Dendritic cell treated with granulocyte-macrophage colony-stimulating factor and Interleukin-4, amounts not matched to agents 40 ng/mL and 50 ng/mL, for 4 days (primary cell): ENCODE measurements at regions not wholly inside any gene's neighbourhood (a gene's known extent, or its start where the extent isn't known, plus 50 kb on each side); places are given as distances from the start of the nearest gene placed in this dataset.
"Not testable (repeated sequence)": the region's sequence is repeated elsewhere in the genome, so short reads cannot be mapped to it uniquely, and the experiment has no call there.

Experiments
- H3K27ac Mint-ChIP-seq: one replicate; pipeline ENCODE4 v1.8.0; 2022; ENCODE audit warnings: mild to moderate bottlenecking, mixed read lengths
- H3K27me3 Mint-ChIP-seq: one replicate; pipeline ENCODE4 v1.8.0; 2022; ENCODE audit warnings: mild to moderate bottlenecking, mixed read lengths
- H3K36me3 Mint-ChIP-seq: one replicate; pipeline ENCODE4 v1.8.0; 2022; ENCODE audit warnings: low read depth, mixed read lengths
- H3K4me1 Mint-ChIP-seq: one replicate; pipeline ENCODE4 v1.8.0; 2022; ENCODE audit warnings: low read depth, mixed read lengths
- H3K4me3 Mint-ChIP-seq: one replicate; pipeline ENCODE4 v1.8.0; 2022; ENCODE audit warnings: mild to moderate bottlenecking, moderate library complexity, mixed read lengths
- H3K9me3 Mint-ChIP-seq: one replicate; pipeline ENCODE4 v1.8.0; 2022; ENCODE audit warnings: mixed read lengths
- intact Hi-C: fragments of 100-400 bp; cut with micrococcal nuclease; formaldehyde crosslinking; loops from one replicate; pipeline ENCODE4 v1.15.0; 2022

GRCh38 chr5:174895360-174895759 lies 171.0 kb downstream of the MSX2 start:
- Mint-ChIP-seq H3K27me3 (no peaks in the 10 kb centered on the region), H3K27ac (no peak overlapping the region), H3K36me3 (no peaks in the 10 kb centered on the region), H3K4me3 (no peak overlapping the region), H3K9me3 (peaks cover 13% of the 10 kb centered on the region), H3K4me1 (peaks cover 3% of the 10 kb centered on the region)
- intact Hi-C loops, result no loop called here

- H3K27ac Mint-ChIP-seq, result no peak overlapping the region
- H3K36me3 Mint-ChIP-seq, result no peaks in the 10 kb centered on the region
- H3K4me3 Mint-ChIP-seq, result no peak overlapping the region
- H3K27me3 Mint-ChIP-seq, result no peaks in the 10 kb centered on the region
- H3K4me1 Mint-ChIP-seq, result no peaks in the 10 kb centered on the region
- peaks cover 13% of the 10 kb centered on the region for H3K9me3 Mint-ChIP-seq
- intact Hi-C loops, result no loop called here
These were observed 168.4 kb downstream of the MSX2 start for GRCh38 chr5:174892742-174893141.

- intact Hi-C loops, H3K4me1 Mint-ChIP-seq, H3K36me3 Mint-ChIP-seq: not testable (repeated sequence)
These were observed 156.2 kb downstream of the MSX2 start for GRCh38 chr5:174880412-174881200.

GRCh38 chr5:174877987-174878386 lies 153.6 kb downstream of the MSX2 start:
- H3K4me1 Mint-ChIP-seq, result no peaks in the 10 kb centered on the region
- intact Hi-C loops, result no loop called here
- H3K27me3 Mint-ChIP-seq, result peaks cover 2% of the 10 kb centered on the region
- no peak overlapping the region for H3K4me3 Mint-ChIP-seq
- peaks cover 16% of the 10 kb centered on the region for H3K9me3 Mint-ChIP-seq
- no peaks in the 10 kb centered on the region for H3K36me3 Mint-ChIP-seq
- no peak overlapping the region for H3K27ac Mint-ChIP-seq

More at GRCh38 chr5:174880412-174881200, 156.2 kb downstream of the MSX2 start:
- not testable (repeated sequence) for H3K4me3 Mint-ChIP-seq, H3K27ac Mint-ChIP-seq, H3K27me3 Mint-ChIP-seq
- peaks cover 26% of the 10 kb centered on the region for H3K9me3 Mint-ChIP-seq

DNA sequence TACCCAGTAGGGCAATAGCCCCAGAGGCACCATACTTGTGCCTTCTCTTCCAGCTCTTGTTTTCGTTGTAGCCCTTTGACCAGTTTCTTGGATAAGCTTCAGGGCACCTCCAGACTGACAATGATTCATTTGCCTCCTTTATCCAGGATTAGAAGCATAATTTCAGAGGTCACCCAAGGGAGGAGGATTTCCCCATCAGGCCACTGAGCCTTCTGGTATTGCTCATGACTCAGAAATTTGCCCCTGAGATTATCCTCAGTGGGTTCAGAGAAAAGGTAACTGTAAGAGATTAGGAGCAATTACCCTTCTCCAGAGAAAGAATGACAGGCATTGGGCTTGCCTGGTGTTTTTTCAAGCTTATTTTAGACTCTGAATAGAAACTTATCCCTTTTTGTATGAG lies 147.9 kb downstream of the MSX2 start:
- Mint-ChIP-seq H3K9me3 (no peaks in the 10 kb centered on the region), H3K27me3 (peaks cover 3% of the 10 kb centered on the region), H3K27ac (no peak overlapping the region), H3K4me3 (no peak overlapping the region), H3K36me3 (no peaks in the 10 kb centered on the region), H3K4me1 (no peaks in the 10 kb centered on the region)
- intact Hi-C loops, result no loop called here

GRCh38 chr5:174852143-174852542 lies 127.8 kb downstream of the MSX2 start:
- no peak overlapping the region for H3K27ac Mint-ChIP-seq
- no peaks in the 10 kb centered on the region for H3K27me3 Mint-ChIP-seq
- no peaks in the 10 kb centered on the region for H3K36me3 Mint-ChIP-seq
- no peaks in the 10 kb centered on the region for H3K9me3 Mint-ChIP-seq
- intact Hi-C loops, result no loop called here
- H3K4me3 Mint-ChIP-seq, result no peak overlapping the region
- no peaks in the 10 kb centered on the region for H3K4me1 Mint-ChIP-seq

DNA sequence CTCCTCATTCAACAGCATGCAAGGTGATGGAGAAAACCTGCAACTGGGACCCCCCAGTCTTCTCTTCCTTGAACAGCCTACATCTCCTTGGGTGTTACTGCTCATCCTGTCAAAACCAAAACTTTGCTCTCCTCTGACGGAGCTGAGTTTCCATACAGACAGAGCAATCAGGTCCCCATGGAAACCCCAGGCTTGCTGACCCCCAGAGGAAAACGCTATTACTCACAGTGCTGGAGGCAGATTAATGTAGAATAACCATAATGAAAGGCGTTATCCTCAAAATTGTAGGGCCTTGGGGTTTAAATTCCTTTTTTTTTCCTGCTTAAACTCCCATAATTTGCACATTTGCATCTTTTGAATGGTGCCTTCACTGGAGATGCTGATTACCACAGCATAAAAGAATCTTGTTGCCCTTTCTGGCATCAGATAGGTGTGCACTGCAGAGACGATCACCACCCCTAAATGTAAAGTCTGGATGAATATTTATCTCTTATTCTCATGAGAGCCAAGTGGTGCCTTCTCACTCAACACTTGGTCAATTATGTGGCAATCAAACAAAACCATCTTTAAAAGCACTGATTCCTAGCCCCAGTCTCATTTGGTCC lies 126.3 kb downstream of the MSX2 start:
- Mint-ChIP-seq H3K36me3 (no peaks in the 10 kb centered on the region), H3K4me3 (no peak overlapping the region), H3K4me1 (no peaks in the 10 kb centered on the region), H3K9me3 (no peaks in the 10 kb centered on the region), H3K27ac (no peak overlapping the region), H3K27me3 (no peaks in the 10 kb centered on the region)
- intact Hi-C loops, result no loop called here

GRCh38 chr5:174849426-174849825 lies 125.0 kb downstream of the MSX2 start:
- Mint-ChIP-seq H3K9me3 (no peaks in the 10 kb centered on the region), H3K36me3 (no peaks in the 10 kb centered on the region), H3K27me3 (no peaks in the 10 kb centered on the region), H3K4me1 (no peaks in the 10 kb centered on the region), H3K27ac (no peak overlapping the region), H3K4me3 (no peak overlapping the region)
- intact Hi-C loops, result no loop called here

DNA sequence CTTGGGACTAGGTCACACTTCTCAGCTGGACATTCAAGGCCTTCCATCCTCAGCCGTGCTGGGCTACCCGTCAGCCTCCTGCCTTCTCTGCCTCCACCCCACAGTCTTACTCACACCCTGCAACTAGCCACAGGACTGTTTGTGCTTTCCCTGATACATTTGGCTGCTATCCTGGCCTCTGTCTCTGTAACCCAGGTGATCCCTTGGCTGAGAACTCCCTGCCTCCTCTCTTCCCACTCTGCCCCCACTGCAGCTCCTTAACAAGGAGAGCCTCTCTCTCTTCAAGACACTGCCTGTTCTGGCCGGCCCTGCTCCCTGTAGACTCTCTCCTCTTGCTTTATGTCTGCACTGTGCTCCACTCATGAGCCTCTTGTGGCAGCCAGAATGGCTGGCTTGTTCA lies 120.6 kb downstream of the MSX2 start:
- H3K27ac Mint-ChIP-seq, result no peak overlapping the region
- H3K36me3 Mint-ChIP-seq, result no peaks in the 10 kb centered on the region
- intact Hi-C loops, result no loop called here
- no peaks in the 10 kb centered on the region for H3K27me3 Mint-ChIP-seq
- H3K4me1 Mint-ChIP-seq, result no peaks in the 10 kb centered on the region
- no peak overlapping the region for H3K4me3 Mint-ChIP-seq
- no peaks in the 10 kb centered on the region for H3K9me3 Mint-ChIP-seq

- Mint-ChIP-seq H3K4me1 (no peaks in the 10 kb centered on the region), H3K27me3 (peaks cover 2% of the 10 kb centered on the region), H3K27ac (no peak overlapping the region), H3K36me3 (no peaks in the 10 kb centered on the region), H3K4me3 (no peak overlapping the region), H3K9me3 (no peaks in the 10 kb centered on the region)
- intact Hi-C loops, result no loop called here
These were observed 119.2 kb downstream of the MSX2 start for GRCh38 chr5:174843263-174844250.

DNA sequence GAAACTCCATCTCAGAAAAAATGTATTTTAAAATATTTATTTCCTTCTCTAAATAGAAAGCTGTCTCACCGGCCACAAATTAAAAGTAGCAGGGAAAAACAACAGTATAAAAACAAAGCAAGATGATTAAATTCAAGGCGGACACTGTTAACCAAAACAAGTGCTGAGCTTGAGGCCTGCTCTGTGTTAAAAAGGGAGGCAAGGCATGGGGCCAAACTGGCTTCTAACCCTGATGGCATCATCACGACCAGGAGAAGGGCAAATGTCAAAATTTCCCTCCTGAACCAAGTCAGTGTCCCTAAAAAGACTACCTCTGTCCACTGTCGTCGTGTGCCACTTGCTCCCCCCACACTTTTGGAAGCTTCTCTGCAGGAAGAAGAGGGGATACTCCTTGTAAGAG lies 116.1 kb downstream of the MSX2 start:
- intact Hi-C loops, result no loop called here
- Mint-ChIP-seq H3K4me3 (no peak overlapping the region), H3K4me1 (no peaks in the 10 kb centered on the region), H3K27me3 (peaks cover 5% of the 10 kb centered on the region), H3K27ac (no peak overlapping the region), H3K36me3 (no peaks in the 10 kb centered on the region), H3K9me3 (no peaks in the 10 kb centered on the region)

DNA sequence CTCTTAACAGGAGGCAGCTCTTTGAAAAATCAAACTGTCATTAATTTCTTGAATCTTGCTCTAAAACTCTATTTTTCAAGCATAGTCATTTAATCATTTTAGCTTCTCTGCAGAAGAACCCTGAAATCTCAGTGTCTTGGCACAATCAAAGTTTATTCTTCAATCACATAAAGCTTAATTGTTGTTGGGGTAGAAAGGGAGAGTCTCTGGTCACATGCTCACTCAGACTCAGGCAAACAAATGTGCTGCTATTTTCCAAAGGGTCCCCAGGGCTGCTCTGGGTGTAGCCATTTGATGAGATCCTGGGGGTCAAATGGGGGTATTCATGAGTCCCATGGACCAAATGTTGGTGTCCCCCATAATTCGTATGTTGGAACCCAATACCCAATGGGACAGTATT lies 114.8 kb downstream of the MSX2 start:
- no peak overlapping the region for H3K4me3 Mint-ChIP-seq
- intact Hi-C loops, result no loop called here
- no peaks in the 10 kb centered on the region for H3K4me1 Mint-ChIP-seq
- H3K27me3 Mint-ChIP-seq, result peaks cover 5% of the 10 kb centered on the region
- H3K27ac Mint-ChIP-seq, result no peak overlapping the region
- H3K36me3 Mint-ChIP-seq, result no peaks in the 10 kb centered on the region
- no peaks in the 10 kb centered on the region for H3K9me3 Mint-ChIP-seq

GRCh38 chr5:174837919-174838902 lies 113.8 kb downstream of the MSX2 start:
- intact Hi-C loops, result no loop called here
- no peaks in the 10 kb centered on the region for H3K4me1 Mint-ChIP-seq
- no peak overlapping the region for H3K27ac Mint-ChIP-seq
- H3K9me3 Mint-ChIP-seq, result no peaks in the 10 kb centered on the region
- no peak overlapping the region for H3K4me3 Mint-ChIP-seq
- H3K36me3 Mint-ChIP-seq, result no peaks in the 10 kb centered on the region
- H3K27me3 Mint-ChIP-seq, result peaks cover 5% of the 10 kb centered on the region
